ENCODE measurements at regions not wholly inside any gene's neighbourhood (a gene's known extent, or its start where the extent isn't known, plus 50 kb on each side); places are given as distances from the start of the nearest gene placed in this dataset.

DNA sequence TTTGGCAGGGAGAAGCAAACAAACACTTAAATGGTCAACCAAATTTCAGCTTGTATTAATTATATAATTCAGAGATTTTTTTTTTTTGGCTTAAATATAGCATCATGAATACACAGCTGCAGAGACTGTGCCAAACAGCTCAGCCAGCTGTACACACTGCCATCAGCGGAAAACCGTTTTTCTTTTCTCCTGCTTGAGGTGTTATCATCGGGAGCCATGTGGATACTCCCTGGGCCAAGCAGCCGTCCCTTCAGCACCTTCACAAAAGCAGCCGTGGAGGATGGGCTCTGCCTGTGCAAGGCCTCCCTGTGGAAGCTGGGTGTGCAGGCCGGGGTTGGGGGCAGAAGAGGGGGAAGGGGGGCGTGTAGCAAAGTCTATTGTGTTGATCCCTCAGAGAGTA is 85.0 kb downstream of the NUF2 start:
- no peak for DNase-seq

GRCh38 chr1:163408262-163408661 is 86.5 kb downstream of the NUF2 start:
- DNase-seq, result no peak

GRCh38 chr1:163410073-163410999 is 88.6 kb downstream of the NUF2 start:
- DNase-seq, result peak; percentile 87 to 96

DNA sequence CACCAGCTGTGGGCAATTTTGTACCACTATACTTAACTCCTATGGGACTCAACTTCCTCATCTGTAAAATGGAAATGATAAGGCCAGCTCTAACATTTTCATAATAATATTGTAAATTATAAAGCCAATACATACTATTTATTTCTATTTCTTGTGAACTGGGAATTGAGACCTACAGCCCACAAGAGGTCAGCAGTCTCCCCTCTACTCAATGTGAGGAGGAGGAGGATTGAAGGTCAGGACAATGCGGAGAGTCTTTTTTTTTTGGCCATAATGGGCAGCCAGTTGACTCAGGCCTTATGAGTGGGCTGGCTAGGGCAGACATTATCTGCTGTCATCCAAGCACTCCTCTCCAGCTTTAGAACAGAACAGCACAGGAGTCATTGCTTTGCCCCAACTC is 90.5 kb downstream of the NUF2 start:
- DNase-seq, result no peak

DNA sequence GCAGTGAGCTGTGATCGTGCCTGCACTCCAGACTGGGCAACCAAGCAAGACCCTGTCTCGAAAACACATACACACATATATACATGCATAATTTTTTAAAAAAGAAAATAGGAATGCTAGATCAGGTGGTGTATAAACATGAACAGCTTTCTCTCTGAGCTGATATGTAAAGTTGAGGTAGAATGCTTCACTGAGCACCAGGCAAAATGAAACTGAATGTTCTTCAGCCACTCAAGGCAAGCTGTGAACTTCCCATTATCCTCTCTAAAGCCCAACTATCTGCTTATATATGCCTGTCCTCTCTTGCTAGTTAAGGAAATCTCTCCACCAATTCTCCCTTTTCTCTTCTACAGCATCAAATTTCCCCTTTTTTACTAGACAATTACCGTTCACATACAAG is 93.0 kb downstream of the NUF2 start:
- DNase-seq, result no peak

DNA sequence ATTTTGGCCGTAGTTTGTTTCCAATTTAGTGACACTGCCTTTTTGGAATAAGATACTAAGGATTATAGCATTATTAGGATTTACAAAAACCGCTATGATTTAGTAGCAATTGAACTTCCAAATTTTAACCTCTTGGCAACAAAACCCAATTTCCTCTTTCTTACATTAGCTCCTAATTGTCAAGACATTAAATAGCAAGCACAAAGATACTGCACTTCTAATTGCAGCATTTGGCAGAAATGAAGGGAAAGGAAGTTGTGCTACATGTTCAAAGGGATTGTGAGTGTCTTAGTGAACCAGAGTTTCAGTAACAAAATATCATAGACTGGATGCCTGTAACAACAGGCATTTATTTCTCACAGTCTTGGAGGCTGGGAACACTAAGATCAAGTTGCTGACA is 99.9 kb downstream of the NUF2 start:
- DNase-seq, result no peak

DNA sequence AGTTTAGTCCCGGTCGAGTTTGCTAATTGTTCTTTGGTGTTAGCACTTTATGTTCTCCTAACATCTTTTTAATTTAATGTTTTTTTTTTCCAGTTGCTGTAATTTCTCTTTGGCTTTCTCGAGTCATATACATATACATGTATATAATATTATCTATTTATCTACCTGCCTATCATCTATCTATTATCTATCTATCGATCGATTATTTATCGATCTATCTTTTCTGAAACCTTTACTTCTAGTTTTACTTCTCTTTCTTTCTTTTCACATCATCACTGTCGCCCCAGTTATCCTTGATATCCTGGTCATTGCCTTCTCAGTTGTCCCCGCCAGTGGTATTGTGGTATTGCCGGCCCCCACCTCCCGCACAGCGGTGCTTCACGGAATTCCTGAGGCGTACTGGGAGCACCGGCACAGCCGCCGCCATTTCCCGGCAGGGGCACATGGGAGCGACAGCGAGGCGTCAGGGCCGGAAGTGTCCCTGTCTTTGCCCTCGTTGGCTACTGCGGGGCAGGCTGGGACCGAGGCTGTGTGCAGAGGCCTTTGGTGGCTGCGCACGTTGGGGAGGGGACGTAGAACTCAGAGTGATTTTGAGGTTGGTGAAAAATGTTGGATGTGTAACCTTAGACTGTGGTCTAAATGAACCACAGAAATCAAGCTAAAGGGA is 101.1 kb downstream of the NUF2 start:
- no peak for DNase-seq

GRCh38 chr1:163426505-163427251 is 104.9 kb downstream of the NUF2 start:
- DNase-seq, result peak in 1 of 2 experiments; percentile 58

- no peak for DNase-seq
Measured at GRCh38 chr1:163427279-163427678, 105.5 kb downstream of the NUF2 start.

DNA sequence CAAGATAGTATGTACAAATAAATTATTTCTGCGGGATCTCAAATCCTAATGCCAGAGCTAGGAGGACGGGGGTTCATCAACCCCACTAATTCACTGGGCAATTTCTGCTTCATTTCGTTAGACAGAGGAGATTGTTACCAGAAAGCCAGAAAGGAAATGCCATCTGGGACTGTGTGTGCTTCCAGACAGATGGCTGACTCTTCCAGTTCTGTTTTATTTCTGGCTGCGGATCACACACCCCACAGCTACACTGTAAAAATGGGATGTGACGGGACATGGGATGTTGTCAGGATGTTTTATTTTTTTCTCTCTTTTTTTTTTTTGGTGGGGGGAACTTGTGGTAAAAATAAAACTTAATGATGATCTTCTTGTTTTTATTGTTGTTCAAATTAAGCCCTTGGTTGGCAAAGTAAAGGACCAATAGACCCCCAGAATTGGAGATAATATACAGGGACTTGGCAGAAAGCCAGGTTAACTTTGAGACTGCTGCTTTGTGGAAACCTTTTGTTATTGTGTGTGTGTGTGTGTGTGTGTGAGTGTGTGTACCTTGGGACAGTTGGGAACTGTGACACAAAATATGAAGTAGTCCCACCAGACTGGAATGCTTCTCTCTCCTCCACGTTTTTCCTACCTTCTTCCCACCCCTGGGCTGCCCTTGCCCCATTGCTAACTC is 114.5 kb downstream of the NUF2 start:
- no peak for DNase-seq

DNA sequence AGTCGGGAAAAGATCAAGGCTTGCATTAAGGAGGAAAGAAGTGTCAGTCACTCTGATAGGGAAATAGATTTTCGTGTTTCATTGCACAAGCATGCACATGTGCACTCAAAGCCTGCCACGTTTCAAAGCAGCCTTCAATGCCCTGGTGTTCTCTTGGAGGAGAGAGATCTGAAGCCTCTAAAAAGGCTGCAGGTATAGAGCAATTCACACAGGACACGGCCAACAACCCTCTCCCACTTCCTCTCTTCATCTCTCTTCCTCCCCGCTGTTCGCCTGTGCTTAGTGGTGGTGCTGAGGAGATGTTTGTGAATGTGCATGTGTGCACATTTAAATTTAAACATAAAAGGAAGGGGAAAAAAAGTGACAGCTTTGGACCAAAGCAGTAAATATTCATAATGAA is 117.7 kb downstream of the NUF2 start:
- DNase-seq, result no peak

DNA sequence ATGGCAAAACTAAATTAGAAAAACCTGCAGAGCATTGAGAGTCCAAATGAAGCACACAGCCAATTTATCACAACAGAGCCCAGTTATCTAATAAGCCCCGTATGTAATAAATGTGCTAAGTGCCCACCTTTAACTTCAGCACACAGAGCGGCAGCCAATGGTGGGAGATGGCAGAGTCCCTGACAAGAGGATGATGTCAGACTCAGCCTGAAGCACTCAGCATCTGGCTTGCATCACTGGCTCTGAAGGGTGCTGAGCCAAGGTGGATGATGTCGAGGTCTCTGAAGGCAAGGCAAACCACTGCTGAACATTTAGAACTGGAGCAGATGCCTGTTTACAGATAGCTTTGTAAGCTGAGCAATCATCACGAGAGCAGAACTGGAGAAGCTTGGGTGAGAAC is 118.3 kb downstream of the NUF2 start:
- no peak for DNase-seq

GRCh38 chr1:163442231-163442879 is 120.6 kb downstream of the NUF2 start:
- no peak for DNase-seq

GRCh38 chr1:163442895-163443294 is 121.1 kb downstream of the NUF2 start:
- peak; percentile 79 to 98 for DNase-seq

DNA sequence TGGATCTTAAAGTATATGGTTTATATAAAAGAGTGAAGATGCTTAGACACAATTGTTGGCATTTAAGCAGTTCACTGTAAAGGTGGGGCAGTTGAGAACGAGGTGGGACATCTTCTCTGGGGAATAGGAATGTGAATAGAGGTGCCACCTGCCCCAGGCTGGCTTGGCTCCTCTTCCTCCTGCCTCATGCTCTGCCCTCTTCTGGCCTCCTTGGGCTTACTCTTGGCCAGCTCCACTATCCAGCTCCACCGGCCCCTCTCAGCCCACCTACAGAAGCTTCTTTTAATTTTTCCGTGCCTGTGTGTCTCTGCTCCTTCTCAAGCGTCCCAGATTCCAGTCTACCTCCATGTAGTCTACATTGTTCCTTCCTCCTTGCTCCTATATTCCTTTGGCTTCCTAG is 122.1 kb downstream of the NUF2 start:
- DNase-seq, result no peak

GRCh38 chr1:163444665-163445064 is 122.9 kb downstream of the NUF2 start:
- no peak for DNase-seq

DNA sequence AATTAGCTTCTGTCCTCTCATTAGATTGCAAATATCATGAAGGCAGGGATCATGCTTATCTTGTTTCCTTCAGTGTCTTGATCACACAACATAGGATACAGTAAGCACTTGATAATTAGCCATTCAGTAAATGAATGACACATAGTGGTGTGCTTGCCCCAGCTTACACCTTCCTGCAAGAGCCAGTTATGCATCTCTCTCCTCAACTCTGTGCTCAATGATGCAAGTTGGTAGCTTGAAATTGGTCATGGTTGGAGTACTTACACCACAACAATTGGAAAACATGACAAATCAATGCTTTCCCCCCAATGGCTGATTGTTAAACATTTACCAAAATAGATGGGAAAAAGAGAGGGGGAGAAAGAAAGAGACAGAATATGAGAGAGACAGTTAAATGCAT is 129.2 kb downstream of the NUF2 start:
- no peak for DNase-seq

- peak in 1 of 2 experiments; percentile 49 for DNase-seq
Measured at GRCh38 chr1:163459539-163459938, 137.8 kb downstream of the NUF2 start.

- DNase-seq, result no peak
Measured at GRCh38 chr1:163467289-163467688, 145.5 kb downstream of the NUF2 start.

DNA sequence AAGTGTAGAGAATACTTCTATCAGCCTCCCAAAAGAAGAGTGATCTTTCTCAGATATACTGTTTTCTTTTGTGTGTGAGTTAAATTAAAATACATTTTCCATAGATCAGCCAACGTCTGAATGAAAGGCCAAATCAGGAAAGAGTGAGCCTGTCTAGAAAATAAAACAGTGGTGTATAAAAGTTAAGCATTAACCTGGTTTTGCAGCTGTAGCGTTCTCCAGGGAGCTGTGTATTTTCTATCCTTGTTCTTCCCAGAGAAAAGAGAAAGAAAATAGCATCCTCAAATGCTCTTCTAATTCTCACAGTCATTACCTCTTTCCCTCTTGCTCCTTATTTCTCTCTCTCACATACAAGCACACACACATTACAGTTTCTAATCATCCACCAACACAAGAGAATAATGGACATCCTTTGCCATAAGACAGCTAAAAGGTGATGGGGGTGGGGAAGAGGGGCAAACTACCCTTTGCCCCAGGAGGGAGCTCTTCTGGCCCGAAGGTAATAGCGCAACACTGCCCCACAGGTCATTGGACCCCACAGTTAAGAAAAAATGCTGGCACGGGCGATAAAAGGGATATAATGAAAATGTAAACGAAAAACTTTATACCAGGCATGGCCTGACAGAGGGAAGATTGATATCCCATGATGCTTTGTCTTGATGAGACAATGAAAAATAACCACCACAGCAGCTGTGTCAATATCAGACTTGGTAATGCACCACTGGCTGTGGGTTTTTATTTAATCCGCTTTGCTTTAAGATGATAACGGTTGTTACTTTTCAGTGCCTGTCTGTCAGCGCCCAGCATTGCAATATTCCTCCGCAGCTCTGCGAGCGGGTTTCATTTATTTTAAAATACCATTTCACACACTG is 150.3 kb downstream of the NUF2 start:
- peak; percentile 94 to 98 for DNase-seq

DNA sequence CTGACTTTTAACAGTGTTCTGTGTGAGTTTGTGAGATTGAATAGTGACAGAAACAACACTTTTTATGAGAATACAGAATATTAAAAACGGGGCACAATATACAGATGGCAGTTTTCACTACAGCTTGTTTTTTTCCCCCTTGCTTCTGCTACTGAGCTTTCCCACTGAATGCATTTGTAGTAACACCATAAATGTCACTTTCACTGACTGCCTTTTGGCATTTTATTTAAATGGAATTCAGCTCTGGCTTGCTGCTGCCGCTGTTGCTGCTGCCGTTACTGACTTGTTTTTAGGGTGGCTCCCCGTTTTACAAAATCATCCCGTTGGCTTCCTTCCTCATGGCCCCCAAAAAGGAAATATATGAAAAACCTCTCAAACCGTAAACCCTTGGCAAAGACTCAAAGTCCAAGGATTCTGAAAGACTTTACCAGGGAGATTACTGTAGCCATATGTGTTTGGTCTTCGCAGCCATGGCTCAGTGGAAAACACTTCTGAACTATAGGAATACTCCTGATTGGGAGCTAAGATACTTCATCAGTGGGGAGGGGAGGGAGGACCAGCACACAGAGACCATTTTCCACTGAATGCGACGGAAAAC is 151.0 kb downstream of the NUF2 start:
- DNase-seq, result peak in 1 of 2 experiments; percentile 58
